Large intestine (tissue), 3 donors: ENCODE measurements at regions not wholly inside any gene's neighbourhood (a gene's known extent, or its start where the extent isn't known, plus 50 kb on each side); places are given as distances from the start of the nearest gene placed in this dataset.
"Not testable (repeated sequence)": the region's sequence is repeated elsewhere in the genome, so short reads cannot be mapped to it uniquely, and the experiment has no call there.

Source experiments
- DNase-seq, 2 donors: peaks; one replicate each; pipeline versions ENCODE4 v3.0.0 to v3.0.0-alpha.2; 2013
- H3K27ac ChIP-seq: one replicate; pipeline ENCODE4 v1.5.1; 2013; ENCODE audit warnings: low read length
- H3K27me3 ChIP-seq: 2 replicates; pipeline ENCODE4 v1.6.1; 2013; ENCODE audit warnings: low read length; ENCODE audit not compliant: control insufficient read depth, insufficient read depth
- H3K36me3 ChIP-seq: 2 replicates; pipeline ENCODE4 v1.6.1; 2013; ENCODE audit warnings: low read length; ENCODE audit not compliant: control insufficient read depth, insufficient read depth
- H3K4me1 ChIP-seq: one replicate; pipeline ENCODE4 v1.6.1; 2013; ENCODE audit warnings: low read length; ENCODE audit not compliant: control insufficient read depth, insufficient read depth
- H3K4me3 ChIP-seq: one replicate; pipeline ENCODE4 v1.5.1; 2013; ENCODE audit warnings: low read length
- H3K9me3 ChIP-seq: one replicate; pipeline ENCODE4 v1.6.1; 2013; ENCODE audit warnings: mild to moderate bottlenecking, low read depth, low read length, moderate library complexity; ENCODE audit not compliant: control insufficient read depth
- WGBS: methylation state at CpG from one replicate; pipeline ENCODE4 v1.1.5; 2013; ENCODE audit warnings: low lambda C conversion rate; ENCODE audit not compliant: insufficient coverage; 5-methylcytosine and 5-hydroxymethylcytosine counted together

DNA sequence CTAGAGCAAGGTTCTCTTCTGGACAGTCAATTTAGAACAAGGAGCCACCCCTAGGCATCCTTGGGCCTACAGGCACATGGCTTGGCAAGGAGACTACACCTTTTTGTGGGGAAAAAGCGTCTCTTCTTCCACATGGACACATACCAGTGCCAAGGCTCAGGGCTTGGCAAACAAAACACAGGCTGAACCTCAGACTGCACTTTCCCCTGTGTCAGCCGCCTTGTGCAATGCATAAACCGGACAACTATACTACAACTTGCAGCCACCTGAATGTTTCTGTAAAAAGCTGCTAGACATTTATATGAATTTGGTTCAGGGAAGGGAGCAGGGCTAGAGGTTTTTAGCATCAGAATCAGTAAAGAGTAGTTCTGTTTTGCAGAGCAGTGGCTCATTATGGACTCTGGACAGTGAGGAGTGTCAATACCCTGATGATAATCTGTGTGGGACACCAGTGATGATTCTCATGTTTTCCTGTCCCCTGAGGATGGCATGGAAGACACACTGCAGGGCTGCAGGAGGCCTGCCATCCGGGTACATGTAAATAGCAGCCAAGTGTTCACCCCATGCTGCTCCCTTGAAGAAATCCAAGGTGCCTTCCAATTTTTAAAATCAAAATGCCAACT lies 118.9 kb downstream of the GATA3 start:
- Histone ChIP-seq H3K27me3 (no peaks in the 10 kb centered on the region), H3K4me3 (no peak overlapping the region), H3K36me3 (no peaks in the 10 kb centered on the region), H3K27ac (no peak overlapping the region), H3K4me1 (no peaks in the 10 kb centered on the region), H3K9me3 (peaks cover 3% of the 10 kb centered on the region)
- WGBS = no CpG with 5 or more reads among the region's 4 CpGs
- no peak for DNase-seq

DNA sequence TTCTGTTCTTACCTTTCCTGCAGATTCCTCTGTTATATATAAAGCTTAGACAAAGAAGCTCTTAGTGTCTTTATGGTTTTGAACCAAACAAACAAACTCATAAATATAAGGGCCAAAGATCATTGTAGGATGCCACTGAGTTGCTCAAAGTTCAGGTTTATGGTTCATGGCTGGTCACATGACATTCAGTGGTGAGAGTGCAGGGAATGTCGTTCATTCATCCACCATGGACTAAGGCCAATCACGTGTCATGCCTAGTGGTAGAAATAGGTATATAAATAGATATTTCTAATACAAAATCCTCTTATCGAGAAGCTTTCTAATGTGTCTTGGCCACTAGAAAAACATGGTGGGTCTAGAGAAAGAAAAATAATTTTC lies 119.4 kb downstream of the GATA3 start:
- DNase-seq = peak; percentile 10 to 26
- 79% methylated on average over 2 of the region's 3 CpGs for WGBS
- Histone ChIP-seq H3K27me3 (no peaks in the 10 kb centered on the region), H3K9me3 (peaks cover 3% of the 10 kb centered on the region), H3K27ac (no peak overlapping the region), H3K4me1 (no peaks in the 10 kb centered on the region), H3K4me3 (no peak overlapping the region), H3K36me3 (no peaks in the 10 kb centered on the region)

DNA sequence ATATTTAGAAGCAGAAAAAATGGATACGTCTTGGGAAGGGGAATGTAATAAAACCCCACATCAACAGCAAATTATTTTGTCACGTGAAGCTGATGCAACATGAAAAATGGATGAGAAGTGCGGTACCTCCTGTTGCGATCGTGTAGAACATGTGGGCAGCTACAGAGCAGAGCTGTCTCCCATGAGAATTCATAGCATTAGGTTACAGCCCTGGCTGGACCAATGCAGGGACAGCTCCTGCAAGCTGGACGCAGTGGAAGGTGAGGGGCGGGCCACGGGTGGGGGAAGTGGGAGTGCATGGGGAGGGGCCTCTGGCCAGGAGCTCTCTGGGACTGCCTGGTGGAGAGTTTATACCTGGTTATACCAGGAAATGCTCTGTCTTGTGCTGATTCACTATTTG lies 120.3 kb downstream of the GATA3 start:
- no CpG with 5 or more reads among the region's 8 CpGs for WGBS
- no peaks in the 10 kb centered on the region for H3K9me3 ChIP-seq

DNA sequence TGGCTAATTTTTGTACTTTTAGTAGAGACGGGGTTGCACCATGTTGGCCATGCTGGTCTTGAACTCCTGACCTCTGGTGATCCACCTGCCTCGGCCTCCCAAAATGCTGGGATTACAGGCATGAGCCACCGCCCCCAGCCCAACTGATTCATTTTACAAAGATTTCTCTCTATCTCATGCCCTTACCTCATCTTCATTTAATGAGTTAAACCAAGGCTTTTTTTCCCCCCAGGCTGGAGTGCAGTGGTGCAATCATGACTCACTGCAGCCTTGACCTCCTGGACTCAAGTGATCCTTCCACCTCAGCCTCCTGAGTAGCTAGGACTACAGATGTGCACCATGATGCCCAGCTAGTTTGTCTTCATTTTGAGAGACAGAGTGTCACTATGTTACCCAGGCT lies 123.0 kb downstream of the GATA3 start:
- 100% methylated on average over 1 of the region's 3 CpGs for WGBS
- not testable (repeated sequence) for H3K9me3 ChIP-seq, H3K27ac ChIP-seq, H3K4me3 ChIP-seq, H3K27me3 ChIP-seq, DNase-seq, H3K4me1 ChIP-seq, H3K36me3 ChIP-seq

More for the DNA sequence above, 120.3 kb downstream of the GATA3 start:
- H3K4me1 ChIP-seq = no peaks in the 10 kb centered on the region
- no peaks in the 10 kb centered on the region for H3K27me3 ChIP-seq
- H3K27ac ChIP-seq = no peak overlapping the region
- no peak for DNase-seq
- H3K4me3 ChIP-seq = no peak overlapping the region
- H3K36me3 ChIP-seq = no peaks in the 10 kb centered on the region

DNA sequence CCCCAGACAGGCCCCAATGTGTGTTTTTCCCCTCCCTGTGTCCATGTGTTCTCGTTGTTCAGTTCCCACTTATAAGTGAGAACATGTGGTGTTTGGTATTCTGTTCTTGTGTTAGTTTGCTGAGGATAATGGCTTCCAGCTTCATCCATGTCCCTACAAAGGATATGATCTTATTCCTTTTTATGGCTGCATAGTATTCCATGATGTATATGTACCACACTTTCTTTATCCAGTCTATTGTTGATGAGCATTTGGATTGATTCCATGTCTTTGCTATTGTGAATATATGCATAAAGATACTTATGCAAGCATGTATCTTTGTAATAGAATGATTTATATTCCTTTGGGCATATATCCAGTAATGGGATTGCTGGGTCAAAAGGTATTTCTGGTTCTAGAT lies 125.3 kb downstream of the GATA3 start:
- DNase-seq, H3K4me3 ChIP-seq, H3K4me1 ChIP-seq, H3K36me3 ChIP-seq, H3K27ac ChIP-seq, H3K9me3 ChIP-seq, H3K27me3 ChIP-seq: not testable (repeated sequence)
- no CpG with 5 or more reads among the region's 1 CpG for WGBS

DNA sequence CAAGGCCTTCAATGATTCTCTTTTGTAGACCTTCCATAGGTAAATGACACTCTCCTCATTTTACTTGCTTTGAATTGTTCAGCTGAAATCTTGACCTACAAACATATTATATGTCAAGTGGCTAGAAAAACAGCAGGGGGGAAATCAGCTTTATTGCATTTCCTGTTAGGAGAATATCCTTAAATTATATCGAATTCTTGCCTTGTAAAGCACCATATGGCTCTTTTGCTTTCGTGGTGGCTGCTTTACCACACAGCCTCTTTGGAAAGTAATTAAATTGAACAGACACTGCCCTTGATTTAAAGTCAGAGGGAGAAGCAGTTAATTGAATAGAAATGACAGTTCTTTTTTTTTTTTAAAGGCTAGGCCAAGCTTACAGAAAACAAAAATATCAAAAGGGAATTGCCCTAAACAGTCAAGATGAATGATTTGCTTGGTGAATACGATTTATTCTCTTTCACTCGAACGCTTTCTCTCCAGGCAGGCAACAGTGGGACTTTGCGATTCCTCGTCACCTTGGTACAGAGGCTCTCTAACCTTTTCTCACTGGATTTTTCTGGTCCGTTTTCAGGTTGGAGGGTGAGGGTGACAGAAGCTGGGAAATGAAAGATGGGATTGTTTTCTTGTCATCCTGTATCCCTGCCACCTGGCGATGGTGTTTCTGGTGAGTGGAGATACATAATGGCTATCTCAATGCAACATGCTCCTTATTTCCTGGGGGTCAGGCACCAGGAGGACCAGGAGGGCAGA lies 126.0 kb downstream of the GATA3 start:
- Histone ChIP-seq H3K4me3 (no peak overlapping the region), H3K27me3 (no peaks in the 10 kb centered on the region)

DNA sequence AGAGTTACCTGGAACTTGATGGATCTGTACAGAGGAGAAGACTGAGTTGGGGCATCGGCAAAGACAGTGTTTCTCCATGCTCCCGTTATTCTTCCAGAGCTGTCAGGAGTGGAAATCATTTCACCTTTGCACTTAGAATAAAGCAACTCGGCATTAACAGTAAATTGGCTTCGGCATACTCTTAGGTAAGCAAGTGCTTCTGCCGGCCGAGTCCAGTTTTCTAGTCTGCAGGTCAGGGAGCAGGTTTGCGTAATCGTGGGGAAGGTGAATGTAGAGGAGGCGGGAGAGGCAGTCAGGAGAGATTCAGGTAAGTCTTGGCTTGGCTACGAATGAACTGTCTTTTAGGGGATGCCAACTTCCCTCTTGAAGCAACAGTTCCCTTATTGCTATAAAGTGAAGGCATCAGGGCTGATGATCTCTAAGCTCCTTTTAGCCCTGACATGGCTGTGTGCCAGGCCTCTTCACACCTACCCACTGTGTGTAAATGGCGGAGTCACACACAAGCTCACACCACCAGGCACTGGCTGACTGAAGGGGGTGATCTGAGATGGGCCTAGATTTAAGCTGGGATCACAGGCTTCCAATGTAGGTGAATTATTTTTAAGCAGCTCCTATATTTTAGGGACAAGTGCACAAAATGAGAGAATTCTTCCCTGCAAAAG lies 127.1 kb downstream of the GATA3 start:
- Histone ChIP-seq H3K36me3 (no peaks in the 10 kb centered on the region), H3K4me3 (no peak overlapping the region), H3K27me3 (no peaks in the 10 kb centered on the region), H3K27ac (no peak overlapping the region), H3K4me1 (no peaks in the 10 kb centered on the region), H3K9me3 (no peaks in the 10 kb centered on the region)
- no CpG with 5 or more reads among the region's 11 CpGs for WGBS
- DNase-seq = peak; percentile 15 to 42

More for the DNA sequence above, 126.0 kb downstream of the GATA3 start:
- Histone ChIP-seq H3K4me1 (no peaks in the 10 kb centered on the region), H3K36me3 (no peaks in the 10 kb centered on the region), H3K9me3 (no peaks in the 10 kb centered on the region), H3K27ac (no peak overlapping the region)
- 92% methylated on average over 2 of the region's 9 CpGs for WGBS
- DNase-seq = no peak

DNA sequence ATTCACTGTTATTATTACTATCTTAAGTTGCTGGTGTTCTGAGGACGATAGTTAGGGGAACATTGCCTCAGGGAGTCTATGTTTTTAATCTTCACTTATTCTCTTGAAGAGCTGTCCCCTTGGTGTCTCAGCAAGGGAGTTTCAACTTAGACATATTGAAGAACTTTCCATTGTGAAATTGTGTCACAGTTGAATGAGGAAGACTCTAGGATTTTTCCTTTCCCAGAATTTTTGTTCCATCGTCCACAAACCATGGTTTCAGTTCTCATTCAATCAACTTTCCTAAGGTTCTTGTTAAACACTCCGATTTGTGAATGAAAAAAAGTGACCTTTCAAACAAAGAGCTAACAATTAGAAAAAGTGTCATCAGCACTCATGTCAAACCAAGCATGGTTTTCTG lies 128.3 kb downstream of the GATA3 start:
- Histone ChIP-seq H3K27me3 (no peaks in the 10 kb centered on the region), H3K4me1 (no peaks in the 10 kb centered on the region), H3K9me3 (no peaks in the 10 kb centered on the region), H3K27ac (no peak overlapping the region), H3K36me3 (no peaks in the 10 kb centered on the region), H3K4me3 (no peak overlapping the region)
- WGBS = 100% methylated on average over 1 of the region's 3 CpGs
- no peak for DNase-seq

DNA sequence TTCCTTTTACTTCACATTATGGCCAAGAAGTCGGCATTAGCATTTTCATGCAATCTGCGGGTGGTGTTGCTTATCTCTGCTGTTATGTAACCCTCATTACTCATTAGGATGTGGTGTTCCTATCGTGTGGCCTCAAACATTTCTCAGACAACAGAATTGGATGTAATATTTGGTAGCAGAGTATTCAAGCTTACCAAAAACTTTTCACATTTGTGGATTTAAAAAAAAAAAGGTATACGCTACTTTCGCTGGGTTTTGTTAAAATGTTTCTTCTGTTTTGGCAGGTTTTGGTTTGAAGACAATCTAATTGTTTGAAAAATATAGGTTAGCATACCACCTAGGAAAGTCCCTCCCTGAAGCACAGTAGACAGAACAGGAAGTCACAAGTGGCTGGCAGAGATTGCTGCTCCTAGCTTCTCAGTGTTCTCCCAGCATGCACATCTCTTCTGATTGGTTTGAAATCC lies 128.8 kb downstream of the GATA3 start:
- Histone ChIP-seq H3K27ac (no peak overlapping the region), H3K9me3 (no peaks in the 10 kb centered on the region), H3K4me3 (no peak overlapping the region), H3K27me3 (no peaks in the 10 kb centered on the region), H3K4me1 (no peaks in the 10 kb centered on the region), H3K36me3 (no peaks in the 10 kb centered on the region)
- 50% methylated on average over 4 of the region's 5 CpGs for whole genome bisulfite sequencing
- DNase-seq = peak in 1 of 2 donors; percentile 7

DNA sequence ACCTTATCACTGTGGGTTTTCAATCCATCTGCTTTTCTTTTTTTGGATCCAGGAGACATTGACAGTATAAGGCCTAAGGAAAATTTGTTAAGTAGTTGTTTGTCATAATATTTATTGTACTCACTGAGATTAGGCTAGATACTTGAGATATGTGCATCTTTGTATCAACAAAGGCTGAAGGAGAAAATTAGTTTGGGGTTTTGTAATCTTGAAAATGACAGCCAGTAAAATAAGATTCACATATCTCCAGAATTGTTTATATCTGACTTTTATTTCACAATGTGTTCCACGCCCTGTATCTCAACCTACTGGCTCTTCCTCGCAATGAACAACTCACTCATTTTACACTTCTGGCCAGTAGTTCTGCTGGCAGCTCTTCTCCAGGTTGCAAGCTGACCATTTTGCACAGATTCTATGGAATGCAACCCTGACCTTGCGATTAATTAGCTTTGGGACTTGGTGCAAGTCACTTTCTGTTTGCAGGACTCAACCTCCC lies 132.7 kb downstream of the GATA3 start:
- H3K9me3 ChIP-seq = no peaks in the 10 kb centered on the region
- H3K27me3 ChIP-seq = no peaks in the 10 kb centered on the region
- no peaks in the 10 kb centered on the region for H3K36me3 ChIP-seq
- H3K4me3 ChIP-seq = no peak overlapping the region
- H3K27ac ChIP-seq = no peak overlapping the region
- DNase-seq = no peak
- WGBS = 72% methylated on average over 2 of the region's 3 CpGs
- H3K4me1 ChIP-seq = no peaks in the 10 kb centered on the region
